Brain microvascular endothelial cell (primary cell): ENCODE measurements at regions not wholly inside any gene's neighbourhood (a gene's known extent, or its start where the extent isn't known, plus 50 kb on each side); places are given as distances from the start of the nearest gene placed in this dataset.
A peak's percentile ranks its signal among the peaks of the same experiment; 100 is the strongest.

ENCODE experiments used
- DNase-seq: peaks from one replicate; pipeline ENCODE4 v3.0.0-alpha.2; 2020
- H3K27ac ChIP-seq: fragments of 250-450 bp; sonication (Bioruptor Pico); 2 replicates; pipeline ENCODE4 v1.5.1; 2020; ENCODE audit warnings: mild to moderate bottlenecking, moderate library complexity
- H3K27me3 ChIP-seq: fragments of 250-450 bp; sonication (Bioruptor Pico); replicated peaks from 2 replicates; pipeline ENCODE4 v1.5.1; 2020; ENCODE audit warnings: mild to moderate bottlenecking
- H3K36me3 ChIP-seq: fragments of 250-450 bp; sonication (Bioruptor Pico); replicated peaks from 2 replicates; pipeline ENCODE4 v1.5.1; 2020; ENCODE audit warnings: mild to moderate bottlenecking
- H3K4me3 ChIP-seq: 2 replicates; pipeline ENCODE4 v1.5.1; 2011; ENCODE audit warnings: low read depth, mild to moderate bottlenecking, control low read depth, low read length, moderate library complexity
- CTCF ChIP-seq: IDR thresholded peaks from 2 replicates; pipeline ENCODE4 v1.5.1; 2011; ENCODE audit warnings: low read depth, mild to moderate bottlenecking, moderate library complexity, low read length, control low read depth, inconsistent platforms; ENCODE audit errors: missing control alignments
- in situ Hi-C: cut with HindIII; loops from 2 replicates; pipeline ENCODE4 v1.10.0; 2017; ENCODE audit warnings: low sequenced_read_pairs, low pct_ligation_motif_present

GRCh38 chr9:1219284-1219683 is 169.1 kb downstream of the DMRT2 start:
- Histone ChIP-seq H3K36me3 (no peaks in the 10 kb centered on the region), H3K27me3 (no peaks in the 10 kb centered on the region), H3K27ac (no peak overlapping the region), H3K4me3 (no peak overlapping the region)
- in situ Hi-C loops = no loop called here
- DNase-seq = no peak
- no peak for TF ChIP-seq CTCF

GRCh38 chr9:1221298-1221697 is 171.1 kb downstream of the DMRT2 start:
- DNase-seq = no peak
- H3K27me3 ChIP-seq = no peaks in the 10 kb centered on the region
- TF ChIP-seq CTCF = no peak
- H3K36me3 ChIP-seq = no peaks in the 10 kb centered on the region
- in situ Hi-C loops = no loop called here
- H3K27ac ChIP-seq = no peak overlapping the region
- H3K4me3 ChIP-seq = no peak overlapping the region

- H3K27ac ChIP-seq = no peak overlapping the region
- H3K36me3 ChIP-seq = no peaks in the 10 kb centered on the region
- TF ChIP-seq CTCF = no peak
- H3K27me3 ChIP-seq = no peaks in the 10 kb centered on the region
- no peak overlapping the region for H3K4me3 ChIP-seq
- DNase-seq = peak; percentile 20
- in situ Hi-C loops = no loop called here
These were observed 172.4 kb downstream of the DMRT2 start for GRCh38 chr9:1222511-1222910.

- peak overlapping the region; percentile 68 for H3K27ac ChIP-seq
- in situ Hi-C loops = no loop called here
- peak; percentile 60 for DNase-seq
These were observed 182.1 kb downstream of the DMRT2 start for GRCh38 chr9:1231998-1232919.

GRCh38 chr9:1233568-1233967 is 183.4 kb downstream of the DMRT2 start:
- DNase-seq = no peak
- H3K4me3 ChIP-seq = no peak overlapping the region
- in situ Hi-C loops = no loop called here
- H3K27ac ChIP-seq = no peak overlapping the region
- H3K27me3 ChIP-seq = no peaks in the 10 kb centered on the region
- H3K36me3 ChIP-seq = no peaks in the 10 kb centered on the region
- no peak for TF ChIP-seq CTCF

More at GRCh38 chr9:1231998-1232919, 182.1 kb downstream of the DMRT2 start:
- Histone ChIP-seq H3K4me3 (no peak overlapping the region), H3K27me3 (no peaks in the 10 kb centered on the region), H3K36me3 (no peaks in the 10 kb centered on the region)
- TF ChIP-seq CTCF = no peak
